Muscle layer of colon (tissue), 2 donors: ENCODE measurements at regions not wholly inside any gene's neighbourhood (a gene's known extent, or its start where the extent isn't known, plus 50 kb on each side); places are given as distances from the start of the nearest gene placed in this dataset.
A peak's percentile ranks its signal among the peaks of the same experiment; 100 is the strongest.

ENCODE experiments used
- H3K27ac ChIP-seq: one replicate; pipeline ENCODE4 v1.7.0; 2013; ENCODE audit warnings: low read depth, mild to moderate bottlenecking, low read length, moderate library complexity
- H3K27me3 ChIP-seq, 2 donors: one replicate each; pipeline ENCODE4 v1.7.0; 2013; ENCODE audit warnings: low read length in 2 of 2, mild to moderate bottlenecking in 2 of 2; ENCODE audit not compliant: insufficient read depth in 2 of 2, control insufficient read depth in 1 of 2
- H3K36me3 ChIP-seq: one replicate; pipeline ENCODE4 v1.7.0; 2013; ENCODE audit warnings: mild to moderate bottlenecking, low read length; ENCODE audit not compliant: insufficient read depth
- H3K4me1 ChIP-seq: one replicate; pipeline ENCODE4 v1.7.0; 2013; ENCODE audit warnings: mild to moderate bottlenecking, low read length; ENCODE audit not compliant: insufficient read depth
- H3K4me3 ChIP-seq, 2 donors: one replicate each; pipeline ENCODE4 v1.7.0; 2013; ENCODE audit warnings: low read length in 2 of 2, low read depth in 1 of 2, mild to moderate bottlenecking in 1 of 2, moderate library complexity in 1 of 2
- H3K9ac ChIP-seq: one replicate; pipeline ENCODE4 v1.7.0; 2013; ENCODE audit warnings: low read length
- H3K9me3 ChIP-seq: one replicate; pipeline ENCODE4 v1.7.0; 2013; ENCODE audit warnings: mild to moderate bottlenecking, low read length
- donor health status: abdominal sarcoma.
- donor health status: Adenocarcinoma of cecum.

DNA sequence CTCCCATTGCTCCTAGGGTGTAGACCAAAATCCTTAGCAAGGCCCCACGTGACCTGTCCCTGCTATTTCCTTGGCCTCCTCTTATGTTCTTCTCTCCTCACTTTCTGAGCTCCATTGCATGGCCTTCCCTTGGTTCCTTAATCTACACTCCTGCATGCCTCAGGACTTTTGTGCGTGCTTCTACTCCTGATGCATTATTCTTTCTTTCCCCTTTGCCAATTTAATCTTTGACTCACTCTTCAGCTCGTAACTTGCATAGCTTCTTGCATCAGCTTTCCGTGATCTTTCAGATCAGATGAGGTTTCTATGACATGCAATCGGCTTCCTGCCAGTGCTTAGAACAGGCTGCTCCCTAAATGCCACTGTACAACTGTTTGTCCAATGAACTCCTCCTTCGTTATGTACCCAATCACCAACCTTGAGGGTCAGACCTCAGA is 261.6 kb upstream of the CADM1 start:
- H3K9me3 ChIP-seq: no peaks in the 10 kb centered on the region
- H3K27ac ChIP-seq: no peak overlapping the region
- H3K27me3 ChIP-seq: no peaks in the 10 kb centered on the region
- H3K4me3 ChIP-seq: no peak overlapping the region
- H3K4me1 ChIP-seq: no peaks in the 10 kb centered on the region
- no peaks in the 10 kb centered on the region for H3K36me3 ChIP-seq
- no peak overlapping the region for H3K9ac ChIP-seq

DNA sequence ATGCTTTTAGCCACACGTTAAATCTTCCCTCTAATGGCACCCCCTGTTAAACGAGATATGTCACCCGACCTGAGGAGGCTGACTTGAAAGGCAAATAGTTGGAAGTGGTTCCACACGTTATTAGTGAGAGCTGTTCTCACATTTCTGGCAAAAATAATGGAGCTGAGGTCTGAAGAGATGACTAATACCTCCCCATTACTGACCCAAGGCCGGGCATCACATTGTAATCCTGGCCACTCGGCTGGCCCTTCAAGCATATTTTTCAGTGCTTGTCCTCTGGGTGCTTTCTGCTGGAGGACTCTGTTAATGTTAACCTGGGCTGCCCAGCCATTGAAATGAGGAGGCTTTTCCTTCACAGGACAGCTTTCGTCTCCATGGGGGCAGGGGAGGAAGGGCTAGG is 260.0 kb upstream of the CADM1 start:
- Histone ChIP-seq H3K4me1 (peaks cover 10% of the 10 kb centered on the region), H3K27ac (no peak overlapping the region)

DNA sequence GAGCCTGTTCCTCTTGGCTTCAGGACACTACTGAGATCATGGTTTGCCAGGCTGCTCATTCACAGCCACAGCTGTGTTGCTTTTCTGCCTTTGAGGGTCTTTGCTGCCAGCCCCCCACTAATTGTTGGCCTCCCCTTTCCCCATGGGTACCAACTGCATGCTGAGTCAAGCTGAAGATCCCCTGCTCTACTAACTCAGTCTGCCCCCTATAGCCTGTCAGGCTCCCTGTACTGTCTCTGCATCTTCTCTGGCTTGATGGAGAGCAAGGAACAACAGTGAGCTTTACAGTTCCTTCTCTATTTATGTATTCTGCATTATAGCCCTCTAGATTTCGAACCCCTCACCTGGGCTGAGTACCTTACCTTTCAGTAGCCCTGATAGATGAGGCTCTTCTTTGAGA is 257.6 kb upstream of the CADM1 start:
- Histone ChIP-seq H3K27ac (no peak overlapping the region), H3K9ac (no peak overlapping the region), H3K27me3 (no peaks in the 10 kb centered on the region), H3K4me1 (peaks cover 14% of the 10 kb centered on the region), H3K36me3 (no peaks in the 10 kb centered on the region), H3K4me3 (no peak overlapping the region), H3K9me3 (no peaks in the 10 kb centered on the region)

More for the DNA sequence above, 260.0 kb upstream of the CADM1 start:
- no peak overlapping the region for H3K9ac ChIP-seq
- H3K36me3 ChIP-seq: no peaks in the 10 kb centered on the region
- no peaks in the 10 kb centered on the region for H3K9me3 ChIP-seq
- H3K4me3 ChIP-seq: no peak overlapping the region
- no peaks in the 10 kb centered on the region for H3K27me3 ChIP-seq

DNA sequence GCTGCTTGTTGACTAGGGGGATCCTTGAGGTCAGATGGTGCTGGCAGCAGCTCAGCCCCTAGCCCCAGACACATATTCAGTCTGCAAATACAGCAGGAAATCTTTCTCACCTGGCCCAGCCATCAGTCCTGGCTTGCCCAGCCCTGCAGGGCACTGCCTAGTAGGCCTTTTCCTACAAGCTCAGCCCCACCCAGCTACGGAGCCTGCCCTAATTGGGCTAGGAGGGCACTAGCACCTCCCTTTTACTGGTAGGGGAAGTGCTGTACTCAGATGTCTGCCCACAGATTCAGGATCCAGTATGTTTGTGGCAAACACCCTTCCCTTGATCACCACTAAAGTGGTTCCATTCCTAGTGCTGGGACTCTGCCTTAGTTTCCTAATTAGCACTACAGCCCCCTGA is 257.1 kb upstream of the CADM1 start:
- H3K27ac ChIP-seq: no peak overlapping the region
- H3K4me3 ChIP-seq: no peak overlapping the region
- no peaks in the 10 kb centered on the region for H3K27me3 ChIP-seq
- H3K36me3 ChIP-seq: no peaks in the 10 kb centered on the region
- H3K4me1 ChIP-seq: peaks cover 14% of the 10 kb centered on the region
- no peak overlapping the region for H3K9ac ChIP-seq
- H3K9me3 ChIP-seq: no peaks in the 10 kb centered on the region

DNA sequence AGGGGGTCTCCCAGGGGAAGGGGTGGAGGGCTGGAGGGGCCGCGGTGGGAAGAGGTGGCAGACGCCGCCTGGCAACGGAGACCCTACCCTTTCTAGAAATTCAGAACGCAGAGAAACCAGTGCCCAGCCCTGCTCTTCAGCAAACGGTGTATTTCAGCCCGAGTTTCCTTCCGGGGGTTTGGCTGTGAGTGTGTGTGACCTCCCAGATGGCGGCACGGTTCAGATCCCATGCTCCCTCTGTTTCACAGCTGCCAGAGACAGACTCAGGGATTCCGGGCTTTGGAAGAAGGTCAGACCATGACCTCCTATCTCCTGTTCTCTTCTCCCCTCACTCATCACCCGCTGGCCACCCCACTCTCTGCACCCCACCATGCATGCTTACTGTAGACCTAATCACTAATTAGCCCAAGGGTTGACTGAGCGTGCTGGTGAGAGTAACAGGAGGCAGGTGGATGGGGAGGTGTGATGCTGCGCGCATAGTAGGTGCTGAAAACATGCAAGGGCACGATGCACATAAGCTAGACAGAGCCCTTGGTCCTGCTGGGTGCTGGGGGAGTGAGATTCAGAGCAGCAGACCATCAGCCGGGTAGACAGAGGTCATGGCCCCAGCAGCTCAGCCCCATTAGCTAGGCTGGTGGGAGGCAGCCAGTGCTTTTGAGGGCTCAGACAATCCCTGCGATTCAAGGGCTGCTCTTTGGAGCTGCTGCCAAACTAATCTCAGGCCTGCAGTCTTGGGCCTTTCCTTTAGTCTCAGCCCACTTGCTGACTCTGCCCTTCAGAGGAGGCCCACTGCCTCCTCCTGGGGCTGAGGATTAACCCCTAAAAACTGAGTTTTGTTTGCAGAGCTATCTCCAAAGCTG is 256.5 kb upstream of the CADM1 start:
- no peaks in the 10 kb centered on the region for H3K9me3 ChIP-seq
- no peaks in the 10 kb centered on the region for H3K27me3 ChIP-seq
- peak overlapping the region; percentile 62 to 67 for H3K4me3 ChIP-seq
- no peak overlapping the region for H3K27ac ChIP-seq
- peak overlapping the region; percentile 9 for H3K9ac ChIP-seq
- peaks cover 14% of the 10 kb centered on the region for H3K4me1 ChIP-seq
- no peaks in the 10 kb centered on the region for H3K36me3 ChIP-seq

DNA sequence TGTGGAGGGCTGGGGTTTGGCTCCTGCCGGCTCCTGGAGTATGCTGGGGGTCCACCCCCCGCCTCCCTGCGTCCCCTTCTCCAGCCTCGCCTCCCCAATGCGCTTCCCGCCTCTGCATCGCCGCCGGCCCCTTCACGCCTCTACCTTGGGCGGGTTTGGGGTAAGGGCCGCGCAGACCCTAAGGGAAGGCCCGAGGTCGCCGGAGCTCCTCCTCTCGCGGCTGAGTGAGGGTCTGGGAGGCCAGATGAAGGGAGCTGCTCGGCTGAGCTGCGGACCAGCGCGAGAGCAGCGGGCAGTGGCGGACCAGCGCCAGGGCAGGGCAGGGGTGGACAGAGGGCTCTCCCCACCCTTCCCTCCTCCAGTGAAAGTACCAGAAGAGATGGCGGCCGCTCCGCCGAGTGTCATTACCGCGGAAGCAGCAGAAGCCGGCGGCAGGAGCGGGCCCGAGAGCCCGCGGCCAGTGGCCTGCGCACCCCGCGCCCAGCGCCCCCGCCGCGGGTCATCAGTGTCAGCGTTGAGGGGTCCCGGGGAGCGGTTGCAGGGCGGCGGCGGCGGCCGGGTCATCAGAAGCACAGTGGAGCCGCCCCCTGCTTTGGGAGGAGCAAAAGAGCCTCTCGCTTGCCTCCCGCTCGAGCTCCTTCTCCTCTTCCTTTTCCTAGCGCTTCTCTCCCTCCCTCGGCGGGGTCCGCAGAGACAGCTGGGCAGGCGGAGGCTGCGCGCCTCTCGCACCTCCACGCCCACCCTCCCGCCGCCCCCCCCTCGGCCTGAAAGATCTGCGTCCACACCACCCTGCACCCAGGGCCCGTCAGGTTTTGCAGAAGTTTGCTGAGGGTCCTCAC is 255.6 kb upstream of the CADM1 start:
- H3K27ac ChIP-seq: no peak overlapping the region
- H3K27me3 ChIP-seq: no peaks in the 10 kb centered on the region
- peak overlapping the region; percentile 62 to 67 for H3K4me3 ChIP-seq
- peaks cover 14% of the 10 kb centered on the region for H3K4me1 ChIP-seq
- no peaks in the 10 kb centered on the region for H3K9me3 ChIP-seq
- no peaks in the 10 kb centered on the region for H3K36me3 ChIP-seq
- H3K9ac ChIP-seq: peak overlapping the region; percentile 9

DNA sequence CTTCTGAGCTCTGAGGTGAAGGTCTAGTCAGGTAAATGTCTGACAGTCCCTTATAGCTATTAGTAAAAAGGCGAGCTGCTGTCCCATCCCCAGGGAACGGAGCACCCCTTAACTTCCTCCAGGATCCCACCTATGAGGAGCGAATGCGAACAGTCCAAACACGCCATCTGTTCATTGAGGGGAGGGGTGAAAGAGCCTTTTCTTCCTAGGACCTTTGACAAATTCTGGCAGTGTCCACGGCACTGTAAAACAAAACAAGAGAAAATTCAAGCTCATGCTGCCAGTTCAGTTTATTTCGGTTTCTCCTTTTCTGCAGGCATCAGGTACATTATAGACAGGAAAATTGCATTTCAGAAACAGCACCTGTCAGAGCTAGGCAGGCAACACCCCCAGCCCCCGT is 253.8 kb upstream of the CADM1 start:
- H3K4me3 ChIP-seq: no peak overlapping the region
- H3K27me3 ChIP-seq: no peaks in the 10 kb centered on the region
- peaks cover 14% of the 10 kb centered on the region for H3K4me1 ChIP-seq
- no peak overlapping the region for H3K27ac ChIP-seq
- H3K9ac ChIP-seq: no peak overlapping the region
- no peaks in the 10 kb centered on the region for H3K9me3 ChIP-seq
- no peaks in the 10 kb centered on the region for H3K36me3 ChIP-seq

DNA sequence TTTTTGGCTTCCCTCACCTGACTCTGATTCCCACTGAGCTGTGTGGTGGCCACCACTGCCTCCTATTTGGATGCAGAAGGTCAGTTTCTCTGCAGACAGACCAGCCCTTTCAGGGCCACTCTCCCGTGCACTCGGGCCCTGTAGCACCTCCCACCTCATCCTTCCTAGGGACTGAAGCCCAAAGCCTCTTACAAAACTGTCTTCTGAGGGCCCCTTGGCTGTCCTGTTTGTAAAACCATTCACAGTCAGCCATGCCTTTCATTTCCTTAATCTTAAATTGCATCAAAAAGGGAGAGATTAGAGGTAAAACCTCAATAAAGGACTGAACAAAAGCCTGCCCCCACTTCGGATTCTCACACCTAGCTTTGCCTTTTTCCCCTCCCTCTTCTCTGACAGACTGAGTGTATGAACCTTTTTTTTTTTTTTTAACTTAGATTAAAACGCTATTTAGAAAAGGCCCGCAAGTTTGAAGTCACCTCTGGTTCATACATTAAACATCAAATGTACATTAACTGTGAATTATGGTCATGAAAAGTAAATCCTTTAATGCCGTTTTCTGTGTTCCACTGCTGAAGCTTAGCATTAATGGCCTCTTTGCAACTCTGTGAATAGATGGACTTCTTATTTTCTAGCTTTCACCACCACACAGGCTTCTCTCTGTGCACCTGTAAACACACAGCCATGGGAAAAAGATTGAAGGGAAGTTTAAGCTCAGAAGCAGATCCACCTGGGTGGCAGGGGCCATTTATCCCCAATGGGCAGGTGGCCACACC is 247.2 kb upstream of the CADM1 start:
- H3K4me3 ChIP-seq: no peak overlapping the region
- no peaks in the 10 kb centered on the region for H3K27me3 ChIP-seq
- no peak overlapping the region for H3K27ac ChIP-seq
- H3K36me3 ChIP-seq: no peaks in the 10 kb centered on the region
- no peaks in the 10 kb centered on the region for H3K4me1 ChIP-seq
- no peak overlapping the region for H3K9ac ChIP-seq
- H3K9me3 ChIP-seq: no peaks in the 10 kb centered on the region

DNA sequence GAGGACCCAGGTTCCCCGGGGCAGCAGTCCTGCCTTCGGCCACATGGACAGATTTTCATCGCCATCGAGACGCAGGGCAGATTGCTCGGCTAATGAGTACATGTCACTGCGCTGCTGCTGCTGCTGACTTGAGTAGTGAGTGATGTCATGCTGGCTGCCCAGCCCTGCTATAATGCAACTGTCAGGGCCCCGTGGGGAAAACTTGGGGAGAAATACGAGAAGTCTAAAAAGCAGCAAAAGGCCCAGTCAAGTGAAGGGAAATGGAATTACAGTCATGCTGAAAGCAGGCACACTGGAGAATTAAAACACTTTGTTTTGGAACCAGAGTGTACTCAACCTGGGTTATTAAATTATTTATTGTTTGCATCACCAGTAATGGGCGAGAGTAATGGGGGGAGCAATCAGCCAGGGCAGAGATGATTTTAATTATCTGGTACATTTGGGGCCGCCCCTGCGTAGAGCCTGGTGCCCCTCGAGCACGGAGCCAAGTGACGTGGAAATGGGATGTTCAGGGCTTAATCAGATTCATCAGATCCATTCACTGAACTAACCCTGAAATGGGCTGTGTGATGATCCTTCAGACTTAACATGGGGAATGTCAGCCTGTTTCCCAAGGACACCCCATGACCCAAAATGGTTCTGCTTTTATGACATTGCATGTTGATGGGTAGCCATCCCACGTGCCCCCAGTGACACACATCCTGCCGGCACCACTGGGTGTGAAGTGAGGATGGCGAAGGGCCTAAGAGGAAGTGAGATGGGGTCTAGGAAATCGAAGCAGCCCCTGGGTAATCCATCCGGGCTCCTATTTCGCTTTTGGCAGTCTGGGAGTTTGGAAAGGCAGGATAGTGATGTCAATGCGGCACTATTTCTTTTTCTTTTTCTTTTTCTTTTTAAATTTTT is 241.6 kb upstream of the CADM1 start:
- H3K4me3 ChIP-seq: no peak overlapping the region
- H3K9ac ChIP-seq: no peak overlapping the region
- H3K27me3 ChIP-seq: no peaks in the 10 kb centered on the region
- H3K9me3 ChIP-seq: no peaks in the 10 kb centered on the region
- no peak overlapping the region for H3K27ac ChIP-seq
- H3K4me1 ChIP-seq: no peaks in the 10 kb centered on the region
- H3K36me3 ChIP-seq: no peaks in the 10 kb centered on the region

DNA sequence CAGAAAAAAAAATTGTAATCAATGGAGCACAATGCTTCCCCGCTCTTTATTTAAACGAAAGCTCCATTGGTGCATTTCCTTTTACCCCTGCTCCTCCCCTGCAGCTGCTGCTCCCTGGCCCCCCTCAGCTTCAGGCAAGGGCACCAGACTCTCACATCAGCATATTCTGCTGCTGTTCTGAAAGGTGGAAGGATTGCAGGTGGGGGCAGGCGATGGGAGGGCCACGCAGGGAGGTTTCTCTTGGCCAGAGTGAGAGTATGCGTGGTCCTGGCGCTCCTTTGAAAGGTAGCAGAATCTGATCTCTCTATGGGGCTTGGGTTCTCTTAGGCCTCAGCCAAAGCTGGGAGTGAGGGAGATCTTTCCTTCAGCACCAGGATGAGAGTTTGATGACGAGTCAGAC is 240.9 kb upstream of the CADM1 start:
- H3K4me1 ChIP-seq: no peaks in the 10 kb centered on the region
- H3K27me3 ChIP-seq: no peaks in the 10 kb centered on the region
- no peaks in the 10 kb centered on the region for H3K9me3 ChIP-seq
- no peak overlapping the region for H3K9ac ChIP-seq
- H3K36me3 ChIP-seq: no peaks in the 10 kb centered on the region
- H3K27ac ChIP-seq: no peak overlapping the region
- H3K4me3 ChIP-seq: no peak overlapping the region
